K562 (cell line): ENCODE measurements at regions not wholly inside any gene's neighbourhood (a gene's known extent, or its start where the extent isn't known, plus 50 kb on each side); places are given as distances from the start of the nearest gene placed in this dataset.

Experiments used
- CTCF ChIP-seq, 3 experiments: IDR thresholded peaks in 2 of 3; conservative IDR thresholded peaks in 1 of 3; 2 replicates each; pipeline ENCODE4 v1.5.1; 2011 to 2012; ENCODE audit warnings: low read length in 3 of 3, mild to moderate bottlenecking in 3 of 3, control low read depth in 2 of 3, improper control_type of control experiment in 1 of 3, inconsistent platforms in 1 of 3, low read depth in 1 of 3, mixed read lengths in 1 of 3, moderate library complexity in 1 of 3; ENCODE audit not compliant: insufficient read depth in 2 of 3
- L3MBTL2 ChIP-seq: fragments of 450-650 bp; IDR thresholded peaks from 2 replicates; pipeline ENCODE4 v1.6.1; 2016; ENCODE audit warnings: mild to moderate bottlenecking, moderate library complexity
- POLR2A ChIP-seq: fragments of 450-650 bp; conservative IDR thresholded peaks from 2 replicates; pipeline ENCODE4 v1.6.1; 2016
- SMARCB1 ChIP-seq: IDR thresholded peaks from 2 replicates; pipeline ENCODE4 v1.6.1; 2011; ENCODE audit warnings: improper control_type of control experiment, low read depth; ENCODE audit not compliant: insufficient read length
- THAP12 ChIP-seq: fragments of 250-450 bp; sonication (Bioruptor Pico); IDR thresholded peaks from 2 replicates; pipeline ENCODE4 v1.9.0; 2021; ENCODE audit warnings: mild to moderate bottlenecking, inconsistent platforms
- THRAP3 ChIP-seq: fragments of 450-650 bp; IDR thresholded peaks from 2 replicates; pipeline ENCODE4 v1.6.1; 2016; ENCODE audit warnings: mild to moderate bottlenecking, inconsistent platforms, borderline replicate concordance
- ZBTB43 ChIP-seq: sonication (generic); formaldehyde crosslinking; IDR thresholded peaks from 2 replicates; pipeline ENCODE4 v1.8.0; 2023; ENCODE audit warnings: mild to moderate bottlenecking, missing genetic modification reagents
- ZNF263 ChIP-seq: sonication (generic); formaldehyde crosslinking; IDR thresholded peaks from 2 replicates; pipeline ENCODE4 v1.8.0; 2022; ENCODE audit warnings: mild to moderate bottlenecking, missing genetic modification reagents, borderline replicate concordance
- ZNF274 ChIP-seq: IDR thresholded peaks from 2 replicates; pipeline ENCODE4 v1.6.1; 2011; ENCODE audit warnings: low read depth, mild to moderate bottlenecking, low read length, moderate library complexity, borderline replicate concordance
- TF ChIP-seq, protein P1 (sequence below): sonication (generic); formaldehyde crosslinking; IDR thresholded peaks from 2 replicates; pipeline ENCODE4 v1.8.0; 2022; ENCODE audit warnings: mild to moderate bottlenecking, missing genetic modification reagents
- TF ChIP-seq, protein P2 (sequence below): sonication (generic); formaldehyde crosslinking; IDR thresholded peaks from 2 replicates; pipeline ENCODE4 v1.8.1; 2023; ENCODE audit warnings: mild to moderate bottlenecking, missing genetic modification reagents
- TF ChIP-seq, protein P3 (sequence below): fragments of 450-650 bp; IDR thresholded peaks from 2 replicates; pipeline ENCODE4 v1.6.1; 2016; ENCODE audit warnings: mild to moderate bottlenecking

GRCh38 chr15:47398594-47398993 lies 318.7 kb upstream of the SEMA6D start:
- TF ChIP-seq ZBTB43 (CRISPR knock-in tag) (no peak), POLR2A (no peak), CTCF (IDR thresholded peaks at IDR 0.05 in 2 of 3, conservative IDR thresholded peaks at IDR 0.05 in 1 of 3; ENCODE audit: insufficient read depth in 2 of 3, low read depth in 1 of 3, low read length in 3 of 3) (no peak), THRAP3 (no peak), ZNF274 (no peak), SMARCB1 (no peak), THAP12 (CRISPR knock-in tag) (no peak), ZNF263 (CRISPR knock-in tag) (no peak), L3MBTL2 (no peak)
- TF ChIP-seq, protein P1, sequence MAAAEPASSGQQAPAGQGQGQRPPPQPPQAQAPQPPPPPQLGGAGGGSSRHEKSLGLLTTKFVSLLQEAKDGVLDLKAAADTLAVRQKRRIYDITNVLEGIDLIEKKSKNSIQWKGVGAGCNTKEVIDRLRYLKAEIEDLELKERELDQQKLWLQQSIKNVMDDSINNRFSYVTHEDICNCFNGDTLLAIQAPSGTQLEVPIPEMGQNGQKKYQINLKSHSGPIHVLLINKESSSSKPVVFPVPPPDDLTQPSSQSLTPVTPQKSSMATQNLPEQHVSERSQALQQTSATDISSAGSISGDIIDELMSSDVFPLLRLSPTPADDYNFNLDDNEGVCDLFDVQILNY (CRISPR knock-in tag), result no peak
- TF ChIP-seq, protein P2, sequence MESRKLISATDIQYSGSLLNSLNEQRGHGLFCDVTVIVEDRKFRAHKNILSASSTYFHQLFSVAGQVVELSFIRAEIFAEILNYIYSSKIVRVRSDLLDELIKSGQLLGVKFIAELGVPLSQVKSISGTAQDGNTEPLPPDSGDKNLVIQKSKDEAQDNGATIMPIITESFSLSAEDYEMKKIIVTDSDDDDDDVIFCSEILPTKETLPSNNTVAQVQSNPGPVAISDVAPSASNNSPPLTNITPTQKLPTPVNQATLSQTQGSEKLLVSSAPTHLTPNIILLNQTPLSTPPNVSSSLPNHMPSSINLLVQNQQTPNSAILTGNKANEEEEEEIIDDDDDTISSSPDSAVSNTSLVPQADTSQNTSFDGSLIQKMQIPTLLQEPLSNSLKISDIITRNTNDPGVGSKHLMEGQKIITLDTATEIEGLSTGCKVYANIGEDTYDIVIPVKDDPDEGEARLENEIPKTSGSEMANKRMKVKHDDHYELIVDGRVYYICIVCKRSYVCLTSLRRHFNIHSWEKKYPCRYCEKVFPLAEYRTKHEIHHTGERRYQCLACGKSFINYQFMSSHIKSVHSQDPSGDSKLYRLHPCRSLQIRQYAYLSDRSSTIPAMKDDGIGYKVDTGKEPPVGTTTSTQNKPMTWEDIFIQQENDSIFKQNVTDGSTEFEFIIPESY (CRISPR knock-in tag), result no peak
- TF ChIP-seq, protein P3, sequence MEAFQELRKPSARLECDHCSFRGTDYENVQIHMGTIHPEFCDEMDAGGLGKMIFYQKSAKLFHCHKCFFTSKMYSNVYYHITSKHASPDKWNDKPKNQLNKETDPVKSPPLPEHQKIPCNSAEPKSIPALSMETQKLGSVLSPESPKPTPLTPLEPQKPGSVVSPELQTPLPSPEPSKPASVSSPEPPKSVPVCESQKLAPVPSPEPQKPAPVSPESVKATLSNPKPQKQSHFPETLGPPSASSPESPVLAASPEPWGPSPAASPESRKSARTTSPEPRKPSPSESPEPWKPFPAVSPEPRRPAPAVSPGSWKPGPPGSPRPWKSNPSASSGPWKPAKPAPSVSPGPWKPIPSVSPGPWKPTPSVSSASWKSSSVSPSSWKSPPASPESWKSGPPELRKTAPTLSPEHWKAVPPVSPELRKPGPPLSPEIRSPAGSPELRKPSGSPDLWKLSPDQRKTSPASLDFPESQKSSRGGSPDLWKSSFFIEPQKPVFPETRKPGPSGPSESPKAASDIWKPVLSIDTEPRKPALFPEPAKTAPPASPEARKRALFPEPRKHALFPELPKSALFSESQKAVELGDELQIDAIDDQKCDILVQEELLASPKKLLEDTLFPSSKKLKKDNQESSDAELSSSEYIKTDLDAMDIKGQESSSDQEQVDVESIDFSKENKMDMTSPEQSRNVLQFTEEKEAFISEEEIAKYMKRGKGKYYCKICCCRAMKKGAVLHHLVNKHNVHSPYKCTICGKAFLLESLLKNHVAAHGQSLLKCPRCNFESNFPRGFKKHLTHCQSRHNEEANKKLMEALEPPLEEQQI, result no peak
